ENCODE measurements at regions not wholly inside any gene's neighbourhood (a gene's known extent, or its start where the extent isn't known, plus 50 kb on each side); places are given as distances from the start of the nearest gene placed in this dataset.

GRCh38 chr22:35148866-35149548, 83.0 kb downstream of the ISX start:
- dilution Hi-C loops (cut with MboI; ENCODE audit: extremely low pct_ligation_motif_present, low sequenced_read_pairs) = no loop called here
- Histone ChIP-seq H3K4me1 (ENCODE audit: control insufficient read depth, extremely low read depth, insufficient read depth, low read length) (no peaks in the 10 kb centered on the region), H3K9ac (replicated peaks; ENCODE audit: extremely low read depth, insufficient read depth, low read length) (no peak overlapping the region), H3K4me3 (replicated peaks in 1 of 3; ENCODE audit: insufficient read depth in 1 of 3, low read depth in 1 of 3, low read length in 3 of 3) (no peak overlapping the region), H2AFZ (ENCODE audit: low read depth, low read length) (no peak overlapping the region), H3K4me2 (ENCODE audit: insufficient read depth, low read length) (no peak overlapping the region), H3K79me2 (ENCODE audit: control insufficient read depth, insufficient read depth, low read length) (no peaks in the 10 kb centered on the region), H3K27me3 (ENCODE audit: control insufficient read depth in 2 of 2, insufficient read depth in 2 of 2, low read length in 2 of 2) (no peaks in the 10 kb centered on the region), H3K36me3 (ENCODE audit: control insufficient read depth in 2 of 2, extremely low read depth in 1 of 2, insufficient read depth in 2 of 2, low read length in 2 of 2) (no peaks in the 10 kb centered on the region), H4K20me1 (replicated peaks; ENCODE audit: control insufficient read depth, extremely low read depth, insufficient read depth, low read length) (no peaks in the 10 kb centered on the region), H3K9me1 (replicated peaks; ENCODE audit: control insufficient read depth, extremely low read depth, insufficient read depth, low read length) (no peaks in the 10 kb centered on the region), H3K27ac (ENCODE audit: insufficient read depth, low read depth, low read length) (no peak overlapping the region), H3K9me3 (replicated peaks; ENCODE audit: control insufficient read depth, insufficient read depth, low read length) (no peaks in the 10 kb centered on the region)
- FAIRE-seq (no peak), DNase-seq (ENCODE audit: low read depth, low spot score) (no peak)
- BruUV-seq (replicated peaks) = no TSS peak
- ChIA-PET CTCF (interaction anchor here (0.9 to 3.5 kb wide), 3 partner anchors 10 to 82 kb away, joined by 3 to 32 read pairs (median 6); no protein-coding TSS in a partner anchor), POLR2A (interaction anchor here (0.6 kb wide), 1 partner anchor 49 kb away, joined by 3 read pairs; no protein-coding TSS in a partner anchor)
- TF ChIP-seq JUN (IDR thresholded peaks at IDR 0.05; ENCODE audit: borderline replicate concordance, insufficient read depth, insufficient read length, low read depth) (no peak), FOS (IDR thresholded peaks at IDR 0.05; ENCODE audit: borderline replicate concordance, insufficient read depth, low read length) (no peak), GATA2 (IDR thresholded peaks at IDR 0.05; ENCODE audit: insufficient read depth, insufficient read length, low read depth, low read length) (no peak), POLR2AphosphoS5 (IDR thresholded peaks at IDR 0.05; ENCODE audit: insufficient read depth, low read depth, low read length) (no peak), EZH2 (IDR thresholded peaks at IDR 0.05; ENCODE audit: borderline replicate concordance, low read depth, low read length, severe bottlenecking) (no peak), MYC (IDR thresholded peaks at IDR 0.05; ENCODE audit: low read depth, low read length) (no peak), POLR2A (IDR thresholded peaks at IDR 0.05; ENCODE audit: low read depth, low read length) (no peak)
- TF ChIP-seq, protein P1, sequence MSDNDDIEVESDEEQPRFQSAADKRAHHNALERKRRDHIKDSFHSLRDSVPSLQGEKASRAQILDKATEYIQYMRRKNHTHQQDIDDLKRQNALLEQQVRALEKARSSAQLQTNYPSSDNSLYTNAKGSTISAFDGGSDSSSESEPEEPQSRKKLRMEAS (IDR thresholded peaks at IDR 0.05; ENCODE audit: insufficient read depth, insufficient read length) = no peak
- TF ChIP-seq, protein P2, sequence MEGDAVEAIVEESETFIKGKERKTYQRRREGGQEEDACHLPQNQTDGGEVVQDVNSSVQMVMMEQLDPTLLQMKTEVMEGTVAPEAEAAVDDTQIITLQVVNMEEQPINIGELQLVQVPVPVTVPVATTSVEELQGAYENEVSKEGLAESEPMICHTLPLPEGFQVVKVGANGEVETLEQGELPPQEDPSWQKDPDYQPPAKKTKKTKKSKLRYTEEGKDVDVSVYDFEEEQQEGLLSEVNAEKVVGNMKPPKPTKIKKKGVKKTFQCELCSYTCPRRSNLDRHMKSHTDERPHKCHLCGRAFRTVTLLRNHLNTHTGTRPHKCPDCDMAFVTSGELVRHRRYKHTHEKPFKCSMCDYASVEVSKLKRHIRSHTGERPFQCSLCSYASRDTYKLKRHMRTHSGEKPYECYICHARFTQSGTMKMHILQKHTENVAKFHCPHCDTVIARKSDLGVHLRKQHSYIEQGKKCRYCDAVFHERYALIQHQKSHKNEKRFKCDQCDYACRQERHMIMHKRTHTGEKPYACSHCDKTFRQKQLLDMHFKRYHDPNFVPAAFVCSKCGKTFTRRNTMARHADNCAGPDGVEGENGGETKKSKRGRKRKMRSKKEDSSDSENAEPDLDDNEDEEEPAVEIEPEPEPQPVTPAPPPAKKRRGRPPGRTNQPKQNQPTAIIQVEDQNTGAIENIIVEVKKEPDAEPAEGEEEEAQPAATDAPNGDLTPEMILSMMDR (IDR thresholded peaks at IDR 0.05; ENCODE audit: extremely low read depth in 1 of 2, insufficient read depth in 1 of 2, low read depth in 1 of 2, low read length in 2 of 2) = no peak
- intact Hi-C loops (cut with micrococcal nuclease) = no loop called here
